Esophagus muscularis mucosa (tissue), 4 donors: ENCODE measurements at regions not wholly inside any gene's neighbourhood (a gene's known extent, or its start where the extent isn't known, plus 50 kb on each side); places are given as distances from the start of the nearest gene placed in this dataset.
"Not testable (repeated sequence)": the region's sequence is repeated elsewhere in the genome, so short reads cannot be mapped to it uniquely, and the experiment has no call there.

ENCODE experiments used
- DNase-seq: peaks from one replicate; pipeline ENCODE4 v3.0.0-alpha.2; 2017; ENCODE audit errors: extremely low spot score
- H3K27ac ChIP-seq, 4 donors: fragments of 200-600 bp; sonication (generic); replicated peaks in 1 of 4; 1 replicate in 3 of 4; 2 replicates in 1 of 4; pipeline ENCODE4 v1.5.1; 2016 to 2019; ENCODE audit warnings: mild to moderate bottlenecking in 1 of 4
- H3K27me3 ChIP-seq, 4 donors: fragments of 200-600 bp; sonication (generic); one replicate each; pipeline versions ENCODE4 v1.5.1 to v1.6.0; 2016 to 2019
- H3K36me3 ChIP-seq, 4 donors: fragments of 200-600 bp; sonication (generic); one replicate each; pipeline ENCODE4 v1.5.1; 2016 to 2019
- H3K4me1 ChIP-seq, 4 donors: fragments of 200-600 bp; sonication (generic); one replicate each; pipeline ENCODE4 v1.5.1; 2016 to 2019
- H3K4me3 ChIP-seq, 4 donors: fragments of 200-600 bp; sonication (generic); 1 replicate in 2 of 4; 2 replicates in 2 of 4; pipeline ENCODE4 v1.5.1; 2016 to 2019; ENCODE audit warnings: mild to moderate bottlenecking in 4 of 4, moderate library complexity in 1 of 4
- H3K9me3 ChIP-seq, 4 donors: fragments of 200-600 bp; sonication (generic); 1 replicate in 3 of 4; 2 replicates in 1 of 4; pipeline ENCODE4 v1.5.1; 2016 to 2019
- EP300 ChIP-seq: sonication (generic); formaldehyde crosslinking; IDR thresholded peaks from one replicate; pipeline ENCODE4 v1.6.1; 2017; ENCODE audit warnings: antibody characterized with exemption
- POLR2A ChIP-seq: fragments of 450-650 bp; IDR thresholded peaks from one replicate; pipeline ENCODE4 v1.6.1; 2017; ENCODE audit warnings: antibody characterized with exemption, moderate library complexity, mild to moderate bottlenecking, low read depth
- POLR2AphosphoS5 ChIP-seq, 2 donors: sonication (generic); formaldehyde crosslinking; IDR thresholded peaks; one replicate each; pipeline ENCODE4 v1.6.1; 2017; ENCODE audit warnings: antibody characterized with exemption in 2 of 2
- WGBS: methylation state at CpG from one replicate; pipeline ENCODE4 v1.1.5; 2018; 5-methylcytosine and 5-hydroxymethylcytosine counted together
- intact Hi-C: fragments of 100-400 bp; cut with DNase I; formaldehyde crosslinking; loops from one replicate; pipeline ENCODE4 v1.15.1; 2023
- TF ChIP-seq, protein P1 (sequence below), 3 experiments: fragments of 200-600 bp in 2 of 3; fragments of 450-650 bp in 1 of 3; sonication (generic) in 2 of 3; IDR thresholded peaks; one replicate each; pipeline ENCODE4 v1.5.1; 2017 to 2019; ENCODE audit warnings: antibody characterized with exemption in 3 of 3, mild to moderate bottlenecking in 2 of 3, moderate library complexity in 1 of 3

DNA sequence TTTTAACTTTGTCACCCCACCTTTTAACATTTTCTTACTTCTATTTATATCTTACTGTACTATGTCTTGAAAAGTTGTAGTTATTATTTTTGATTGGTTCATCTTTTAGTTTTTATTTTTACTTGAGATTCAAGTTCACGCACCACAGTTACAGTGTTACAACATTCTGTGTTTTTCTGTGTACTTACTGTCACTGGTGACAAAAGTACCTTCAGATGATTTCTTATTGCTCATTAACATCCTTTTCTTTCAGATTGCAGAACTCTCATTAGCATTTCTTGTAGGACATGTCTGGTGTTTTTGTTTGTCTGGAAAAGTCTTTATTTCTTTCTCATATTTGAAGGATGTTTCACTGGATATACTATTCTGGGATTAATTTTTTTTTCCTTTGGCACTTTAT lies 289.9 kb downstream of the BCAT1 start:
- Histone ChIP-seq H3K36me3 (no peaks in the 10 kb centered on the region), H3K4me1 (no peaks in the 10 kb centered on the region), H3K4me3 (no peak overlapping the region), H3K27me3 (no peaks in the 10 kb centered on the region), H3K27ac (no peak overlapping the region), H3K9me3 (no peaks in the 10 kb centered on the region)
- TF ChIP-seq, protein P1, sequence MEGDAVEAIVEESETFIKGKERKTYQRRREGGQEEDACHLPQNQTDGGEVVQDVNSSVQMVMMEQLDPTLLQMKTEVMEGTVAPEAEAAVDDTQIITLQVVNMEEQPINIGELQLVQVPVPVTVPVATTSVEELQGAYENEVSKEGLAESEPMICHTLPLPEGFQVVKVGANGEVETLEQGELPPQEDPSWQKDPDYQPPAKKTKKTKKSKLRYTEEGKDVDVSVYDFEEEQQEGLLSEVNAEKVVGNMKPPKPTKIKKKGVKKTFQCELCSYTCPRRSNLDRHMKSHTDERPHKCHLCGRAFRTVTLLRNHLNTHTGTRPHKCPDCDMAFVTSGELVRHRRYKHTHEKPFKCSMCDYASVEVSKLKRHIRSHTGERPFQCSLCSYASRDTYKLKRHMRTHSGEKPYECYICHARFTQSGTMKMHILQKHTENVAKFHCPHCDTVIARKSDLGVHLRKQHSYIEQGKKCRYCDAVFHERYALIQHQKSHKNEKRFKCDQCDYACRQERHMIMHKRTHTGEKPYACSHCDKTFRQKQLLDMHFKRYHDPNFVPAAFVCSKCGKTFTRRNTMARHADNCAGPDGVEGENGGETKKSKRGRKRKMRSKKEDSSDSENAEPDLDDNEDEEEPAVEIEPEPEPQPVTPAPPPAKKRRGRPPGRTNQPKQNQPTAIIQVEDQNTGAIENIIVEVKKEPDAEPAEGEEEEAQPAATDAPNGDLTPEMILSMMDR (IDR thresholded peaks at IDR 0.05), result no peak
- TF ChIP-seq EP300 (no peak), POLR2A (no peak), POLR2AphosphoS5 (IDR thresholded peaks at IDR 0.05) (no peak)
- intact Hi-C loops, result no loop called here
- no peak for DNase-seq
- WGBS, result 89% methylated on average over 1 of the region's 1 CpG

DNA sequence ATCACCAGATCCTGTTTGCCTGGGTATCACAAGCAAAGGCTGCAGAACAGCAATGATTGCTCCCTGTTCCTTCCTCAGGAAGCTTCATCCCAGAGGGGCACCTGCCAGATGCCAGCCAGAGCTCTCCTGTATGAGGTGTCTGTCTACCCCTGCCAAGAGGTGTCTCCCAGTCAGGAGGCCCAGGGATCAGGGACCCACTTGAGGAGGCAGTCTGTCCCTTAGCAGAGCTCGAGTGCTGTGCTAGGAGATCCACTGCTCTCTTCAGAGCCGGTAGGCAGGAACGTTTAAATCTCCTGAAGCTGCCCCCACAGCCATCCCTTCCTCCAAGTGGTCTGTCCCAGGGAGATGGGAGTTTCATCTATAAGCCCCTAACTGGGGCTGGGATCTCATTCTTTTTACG lies 294.6 kb downstream of the BCAT1 start:
- H3K4me3 ChIP-seq, H3K27me3 ChIP-seq, intact Hi-C loops, H3K27ac ChIP-seq, H3K4me1 ChIP-seq, DNase-seq, H3K36me3 ChIP-seq, H3K9me3 ChIP-seq: not testable (repeated sequence)
- 100% methylated on average over 3 of the region's 4 CpGs for WGBS

- Histone ChIP-seq H3K4me3 (no peak overlapping the region), H3K9me3 (no peaks in the 10 kb centered on the region), H3K36me3 (no peaks in the 10 kb centered on the region), H3K4me1 (no peaks in the 10 kb centered on the region), H3K27ac (no peak overlapping the region), H3K27me3 (no peaks in the 10 kb centered on the region)
- TF ChIP-seq POLR2AphosphoS5 (IDR thresholded peaks at IDR 0.05), result no peak
- DNase-seq, result no peak
- intact Hi-C loops, result no loop called here
- WGBS, result 90% methylated on average over 4 of the region's 4 CpGs
These were observed 299.3 kb downstream of the BCAT1 start for GRCh38 chr12:24649634-24650033.

- DNase-seq, result no peak
- WGBS, result 58% methylated on average over 3 of the region's 3 CpGs
These were observed 299.7 kb downstream of the BCAT1 start for GRCh38 chr12:24649209-24649608.

GRCh38 chr12:24645254-24645653 lies 303.6 kb downstream of the BCAT1 start:
- Histone ChIP-seq H3K27ac (no peak overlapping the region), H3K4me3 (no peak overlapping the region), H3K9me3 (no peaks in the 10 kb centered on the region), H3K4me1 (peaks cover 0 to 6% (median 3%) of the 10 kb centered on the region in 4 donors), H3K27me3 (no peaks in the 10 kb centered on the region), H3K36me3 (no peaks in the 10 kb centered on the region)
- no peak for DNase-seq
- 94% methylated on average over 1 of the region's 1 CpG for WGBS
- no peak for TF ChIP-seq EP300
- TF ChIP-seq POLR2A, result no peak
- intact Hi-C loops, result no loop called here

More at GRCh38 chr12:24649209-24649608, 299.7 kb downstream of the BCAT1 start:
- no peaks in the 10 kb centered on the region for H3K36me3 ChIP-seq
- TF ChIP-seq POLR2A (no peak), POLR2AphosphoS5 (IDR thresholded peaks at IDR 0.05) (no peak), EP300 (no peak)
- TF ChIP-seq, protein P1 (IDR thresholded peaks at IDR 0.05), result no peak
- H3K9me3 ChIP-seq, result no peaks in the 10 kb centered on the region
- intact Hi-C loops, result no loop called here
- no peak overlapping the region for H3K27ac ChIP-seq
- no peaks in the 10 kb centered on the region for H3K4me1 ChIP-seq
- H3K4me3 ChIP-seq, result no peak overlapping the region
- H3K27me3 ChIP-seq, result no peaks in the 10 kb centered on the region

- Histone ChIP-seq H3K27me3 (no peaks in the 10 kb centered on the region), H3K27ac (no peak overlapping the region), H3K36me3 (no peaks in the 10 kb centered on the region), H3K4me1 (peaks cover 0 to 6% (median 3%) of the 10 kb centered on the region in 4 donors), H3K4me3 (no peak overlapping the region), H3K9me3 (no peaks in the 10 kb centered on the region)
- intact Hi-C loops, result no loop called here
- 64% methylated on average over 4 of the region's 4 CpGs for WGBS
- TF ChIP-seq POLR2A (no peak), EP300 (no peak), POLR2AphosphoS5 (IDR thresholded peaks at IDR 0.05) (no peak)
- TF ChIP-seq, protein P1 (IDR thresholded peaks at IDR 0.05), result no peak
- no peak for DNase-seq
These were observed 305.5 kb downstream of the BCAT1 start for GRCh38 chr12:24643120-24644119.
